SJSA1 (cell line): ENCODE measurements at regions not wholly inside any gene's neighbourhood (a gene's known extent, or its start where the extent isn't known, plus 50 kb on each side); places are given as distances from the start of the nearest gene placed in this dataset.
A peak's percentile ranks its signal among the peaks of the same experiment; 100 is the strongest.

Experiments used
- DNase-seq, 2 experiments: peaks; one replicate each; pipeline ENCODE4 v3.0.0-alpha.2; 2015 to 2020; ENCODE audit warnings: low spot score in 2 of 2, low read depth in 1 of 2
- H3K27ac ChIP-seq: fragments of 250-450 bp; sonication (Bioruptor Pico); 2 replicates; pipeline ENCODE4 v1.5.1; 2020; ENCODE audit warnings: mild to moderate bottlenecking, moderate library complexity
- H3K27me3 ChIP-seq: fragments of 250-450 bp; sonication (Bioruptor Pico); replicated peaks from 2 replicates; pipeline ENCODE4 v1.5.1; 2020; ENCODE audit warnings: mild to moderate bottlenecking, moderate library complexity
- H3K36me3 ChIP-seq: fragments of 250-450 bp; sonication (Bioruptor Pico); 2 replicates; pipeline ENCODE4 v1.5.1; 2020; ENCODE audit warnings: mild to moderate bottlenecking
- H3K4me1 ChIP-seq: fragments of 250-450 bp; sonication (Bioruptor Pico); replicated peaks from 2 replicates; pipeline ENCODE4 v1.6.1; 2021; ENCODE audit warnings: mild to moderate bottlenecking
- H3K4me3 ChIP-seq: fragments of 250-450 bp; sonication (Bioruptor Pico); 2 replicates; pipeline ENCODE4 v1.5.1; 2020; ENCODE audit warnings: mild to moderate bottlenecking
- H3K9me3 ChIP-seq: fragments of 250-450 bp; sonication (Bioruptor Pico); replicated peaks from 2 replicates; pipeline ENCODE4 v1.5.1; 2020; ENCODE audit warnings: mild to moderate bottlenecking

DNA sequence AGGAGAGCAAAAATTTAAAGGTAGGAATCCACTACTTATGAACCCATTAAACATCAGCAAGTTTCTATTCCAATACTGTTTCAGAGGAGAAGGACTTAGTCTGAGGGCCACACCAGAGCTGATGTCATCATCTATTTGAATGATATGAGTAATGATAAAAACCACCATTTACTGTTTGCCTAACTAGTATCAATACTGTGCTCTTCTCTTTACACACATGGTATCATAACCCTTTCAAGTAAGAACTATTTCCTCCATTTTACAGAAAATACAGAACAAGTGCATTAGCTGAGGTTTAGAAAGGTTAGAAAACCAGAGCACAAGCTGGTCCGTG is 651.3 kb upstream of the KIRREL3 start:
- H3K27ac ChIP-seq = peak overlapping the region; percentile 80
- no peaks in the 10 kb centered on the region for H3K9me3 ChIP-seq
- DNase-seq = no peak
- H3K27me3 ChIP-seq = no peaks in the 10 kb centered on the region
- no peak overlapping the region for H3K4me3 ChIP-seq
- H3K4me1 ChIP-seq = peaks cover 14% of the 10 kb centered on the region
- H3K36me3 ChIP-seq = no peaks in the 10 kb centered on the region

GRCh38 chr11:127651175-127651887 is 650.8 kb upstream of the KIRREL3 start:
- no peak overlapping the region for H3K4me3 ChIP-seq
- no peaks in the 10 kb centered on the region for H3K9me3 ChIP-seq
- H3K27ac ChIP-seq = peak overlapping the region; percentile 80
- peaks cover 14% of the 10 kb centered on the region for H3K4me1 ChIP-seq
- peak; percentile 41 to 59 for DNase-seq
- no peaks in the 10 kb centered on the region for H3K27me3 ChIP-seq
- no peaks in the 10 kb centered on the region for H3K36me3 ChIP-seq

DNA sequence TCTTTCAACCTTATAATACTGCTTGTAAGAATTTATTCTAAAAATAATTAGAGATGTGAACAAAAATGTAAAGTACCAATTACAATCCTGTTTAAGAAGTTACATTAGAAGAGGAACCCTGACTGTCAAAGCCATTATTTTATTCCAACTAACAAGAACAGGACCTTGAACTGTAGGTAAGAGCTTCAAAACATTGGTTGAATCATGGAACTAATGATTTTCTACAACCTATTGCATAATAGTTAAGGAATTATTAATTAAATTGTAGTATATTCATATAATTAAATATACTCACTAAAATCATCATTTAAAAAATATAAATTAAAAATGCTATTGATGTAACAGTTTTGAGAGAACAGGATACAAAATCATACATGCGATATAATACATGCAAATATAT is 649.4 kb upstream of the KIRREL3 start:
- Histone ChIP-seq H3K4me3 (no peak overlapping the region), H3K27ac (no peak overlapping the region), H3K4me1 (peaks cover 14% of the 10 kb centered on the region), H3K9me3 (no peaks in the 10 kb centered on the region), H3K36me3 (no peaks in the 10 kb centered on the region), H3K27me3 (no peaks in the 10 kb centered on the region)
- no peak for DNase-seq

- Histone ChIP-seq H3K36me3 (no peaks in the 10 kb centered on the region), H3K27me3 (no peaks in the 10 kb centered on the region), H3K4me1 (peaks cover 14% of the 10 kb centered on the region), H3K9me3 (no peaks in the 10 kb centered on the region), H3K4me3 (no peak overlapping the region), H3K27ac (no peak overlapping the region)
- DNase-seq = no peak
These were observed 648.5 kb upstream of the KIRREL3 start for GRCh38 chr11:127649071-127649470.

DNA sequence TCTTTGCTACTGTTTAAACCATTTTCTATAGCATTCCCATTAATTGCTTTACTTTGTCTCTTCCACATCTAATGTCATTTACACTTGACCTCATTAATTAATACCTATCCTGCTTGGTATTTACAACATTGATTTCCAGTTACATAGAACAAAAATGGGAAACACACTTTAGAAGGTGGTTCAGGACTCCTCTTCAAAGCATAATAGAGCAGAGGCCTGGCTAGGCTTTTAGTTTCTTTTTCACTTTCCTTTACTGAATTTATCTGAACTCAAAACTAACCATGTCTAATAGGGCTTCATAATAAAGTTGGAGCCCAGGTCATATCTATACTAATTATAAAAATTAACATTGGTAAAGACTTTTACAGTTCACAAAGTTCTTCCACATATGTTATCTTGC is 648.0 kb upstream of the KIRREL3 start:
- no peak overlapping the region for H3K4me3 ChIP-seq
- no peaks in the 10 kb centered on the region for H3K27me3 ChIP-seq
- H3K4me1 ChIP-seq = peaks cover 14% of the 10 kb centered on the region
- no peaks in the 10 kb centered on the region for H3K9me3 ChIP-seq
- H3K27ac ChIP-seq = no peak overlapping the region
- DNase-seq = no peak
- no peaks in the 10 kb centered on the region for H3K36me3 ChIP-seq

DNA sequence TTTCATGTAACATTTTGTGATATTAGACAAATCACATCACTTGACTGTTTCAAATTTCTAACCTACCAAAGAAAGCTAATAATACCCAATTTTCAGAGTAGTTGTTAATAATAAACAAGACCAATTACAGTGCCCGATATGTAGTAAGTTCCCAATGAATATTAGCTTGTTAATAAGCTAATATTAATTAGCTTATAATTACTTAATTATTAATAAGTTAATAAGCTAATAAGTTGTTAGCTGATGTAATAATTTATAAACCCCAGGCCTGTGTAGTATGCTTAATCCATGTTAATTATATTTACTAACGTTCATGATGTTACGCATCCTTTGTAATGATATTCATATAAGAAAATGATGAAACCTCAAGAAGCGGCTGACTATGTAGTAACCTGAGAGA is 643.8 kb upstream of the KIRREL3 start:
- H3K27me3 ChIP-seq = no peaks in the 10 kb centered on the region
- H3K9me3 ChIP-seq = no peaks in the 10 kb centered on the region
- no peaks in the 10 kb centered on the region; the same call in 1 of the 2 replicates for H3K4me1 ChIP-seq
- DNase-seq = no peak
- no peak overlapping the region for H3K4me3 ChIP-seq
- no peak overlapping the region for H3K27ac ChIP-seq
- no peaks in the 10 kb centered on the region for H3K36me3 ChIP-seq

DNA sequence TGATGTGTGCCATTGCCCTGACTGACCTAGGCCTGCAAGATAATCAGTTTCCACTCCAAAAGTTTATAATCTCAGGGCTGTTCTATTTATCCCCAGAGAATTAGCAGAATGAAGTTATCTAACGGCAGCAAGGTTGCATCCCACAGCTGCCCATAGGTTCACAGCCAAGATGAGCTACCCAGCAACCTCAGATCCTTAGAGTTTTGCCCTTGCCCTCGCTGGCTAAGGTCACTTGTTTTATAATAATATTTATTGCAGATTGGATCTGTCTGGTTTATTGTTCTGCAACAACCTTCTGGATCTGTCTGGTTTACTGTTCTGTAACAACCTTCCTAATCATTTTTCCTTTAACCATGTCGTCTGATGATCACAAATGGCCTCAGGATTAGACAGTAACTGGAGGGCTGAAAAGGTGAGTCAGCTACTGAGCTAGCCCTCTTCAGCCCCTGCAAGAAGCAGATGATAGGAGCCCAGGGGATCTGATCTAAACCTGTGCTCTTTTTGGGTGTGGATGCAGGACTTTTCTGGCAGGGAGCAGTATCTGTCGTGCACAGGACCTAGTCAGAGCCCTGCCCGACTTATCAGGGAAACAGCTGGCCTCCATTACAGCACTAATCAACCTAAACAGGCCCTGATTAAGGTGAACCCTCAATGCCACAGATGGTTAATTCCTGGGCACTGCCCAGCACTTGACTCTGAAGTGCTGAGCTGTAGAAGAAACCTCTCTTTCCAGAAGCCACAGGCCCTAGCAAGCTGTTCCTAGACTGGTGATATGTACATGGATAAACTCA is 642.9 kb upstream of the KIRREL3 start:
- DNase-seq = no peak
- no peaks in the 10 kb centered on the region; the same call in 1 of the 2 replicates for H3K4me1 ChIP-seq
- H3K9me3 ChIP-seq = no peaks in the 10 kb centered on the region
- no peaks in the 10 kb centered on the region for H3K27me3 ChIP-seq
- H3K27ac ChIP-seq = no peak overlapping the region
- H3K36me3 ChIP-seq = no peaks in the 10 kb centered on the region
- H3K4me3 ChIP-seq = no peak overlapping the region

DNA sequence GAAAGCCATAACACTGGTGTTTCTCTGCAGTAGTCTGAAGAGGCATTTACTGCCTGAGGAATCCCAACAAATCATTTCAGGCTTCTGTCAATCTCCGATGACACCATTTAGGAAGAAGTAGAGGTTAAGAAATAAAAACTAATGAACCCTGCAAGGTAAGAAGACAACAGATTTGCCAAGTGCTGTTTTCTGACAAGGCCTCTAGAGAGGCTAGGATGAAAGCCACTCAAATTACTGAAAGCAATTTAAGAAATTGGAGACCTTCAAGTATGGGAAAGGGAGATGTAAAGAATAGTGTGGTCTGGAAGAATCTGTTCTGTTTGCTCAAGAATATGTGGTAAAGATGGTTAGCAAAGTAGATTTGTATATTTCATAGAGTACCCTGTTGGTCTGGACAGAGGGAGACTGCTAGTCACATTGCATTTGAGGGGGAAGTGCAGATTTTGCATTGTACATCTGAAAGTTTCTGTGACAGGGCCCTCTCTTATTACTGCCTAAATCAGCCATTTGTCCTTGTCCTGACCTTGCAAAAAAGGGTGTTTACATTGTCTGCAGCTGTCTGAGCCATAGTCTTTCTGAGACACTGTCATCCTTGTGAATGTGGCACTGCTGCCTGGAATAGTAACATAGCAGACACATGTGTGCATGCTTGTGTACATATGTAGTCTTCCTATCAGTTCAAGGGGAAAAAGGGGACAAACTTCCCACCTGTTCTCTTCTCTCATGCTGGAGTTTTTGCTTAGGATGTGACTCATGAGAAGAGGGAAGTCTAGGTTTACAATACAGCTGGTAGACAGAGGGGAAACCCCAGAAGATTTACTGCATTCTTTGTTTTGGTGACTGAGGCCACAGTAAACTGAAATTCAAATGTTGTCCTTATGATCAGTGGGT is 640.2 kb upstream of the KIRREL3 start:
- Histone ChIP-seq H3K9me3 (no peaks in the 10 kb centered on the region), H3K4me3 (no peak overlapping the region), H3K4me1 (no peaks in the 10 kb centered on the region; the same call in 1 of the 2 replicates), H3K27me3 (no peaks in the 10 kb centered on the region), H3K27ac (no peak overlapping the region), H3K36me3 (no peaks in the 10 kb centered on the region)
- peak in 1 of 2 experiments; percentile 3 for DNase-seq

DNA sequence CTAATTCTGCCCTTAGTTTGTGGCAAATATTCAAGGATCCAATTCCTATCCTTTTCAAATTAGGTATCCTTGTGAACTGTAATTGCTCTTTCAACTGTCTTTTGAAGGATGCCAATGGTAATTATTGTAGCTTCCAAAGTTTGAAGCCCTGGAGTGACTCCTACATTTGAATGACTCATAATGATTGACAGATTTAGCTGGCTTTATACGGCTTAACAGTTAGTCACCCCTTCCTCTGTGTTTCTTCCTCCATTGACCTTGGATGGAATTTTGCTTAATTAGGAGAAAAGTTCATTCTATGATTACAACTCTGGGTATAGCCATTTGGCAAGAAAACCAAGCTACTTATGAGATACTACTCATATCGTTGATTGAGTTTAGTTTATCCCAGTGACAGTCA is 639.3 kb upstream of the KIRREL3 start:
- Histone ChIP-seq H3K4me3 (no peak overlapping the region), H3K27me3 (no peaks in the 10 kb centered on the region), H3K4me1 (no peaks in the 10 kb centered on the region; the same call in 1 of the 2 replicates), H3K9me3 (no peaks in the 10 kb centered on the region), H3K27ac (no peak overlapping the region), H3K36me3 (no peaks in the 10 kb centered on the region)
- DNase-seq = no peak

GRCh38 chr11:127632976-127633680 is 632.6 kb upstream of the KIRREL3 start:
- no peaks in the 10 kb centered on the region for H3K9me3 ChIP-seq
- no peak overlapping the region for H3K4me3 ChIP-seq
- no peak overlapping the region for H3K27ac ChIP-seq
- no peaks in the 10 kb centered on the region for H3K36me3 ChIP-seq
- H3K27me3 ChIP-seq = no peaks in the 10 kb centered on the region
- DNase-seq = no peak
- H3K4me1 ChIP-seq = no peaks in the 10 kb centered on the region

GRCh38 chr11:127632546-127632945 is 632.0 kb upstream of the KIRREL3 start:
- no peaks in the 10 kb centered on the region for H3K27me3 ChIP-seq
- DNase-seq = no peak
- H3K36me3 ChIP-seq = no peaks in the 10 kb centered on the region
- H3K4me1 ChIP-seq = no peaks in the 10 kb centered on the region
- no peak overlapping the region for H3K4me3 ChIP-seq
- no peaks in the 10 kb centered on the region for H3K9me3 ChIP-seq
- H3K27ac ChIP-seq = no peak overlapping the region

- H3K4me1 ChIP-seq = no peaks in the 10 kb centered on the region
- H3K36me3 ChIP-seq = no peaks in the 10 kb centered on the region
- no peak overlapping the region for H3K4me3 ChIP-seq
- DNase-seq = no peak
- H3K9me3 ChIP-seq = no peaks in the 10 kb centered on the region
- no peaks in the 10 kb centered on the region for H3K27me3 ChIP-seq
- H3K27ac ChIP-seq = no peak overlapping the region
These were observed 631.4 kb upstream of the KIRREL3 start for GRCh38 chr11:127631974-127632373.

GRCh38 chr11:127629200-127629599 is 628.6 kb upstream of the KIRREL3 start:
- Histone ChIP-seq H3K4me1 (no peaks in the 10 kb centered on the region), H3K9me3 (no peaks in the 10 kb centered on the region), H3K4me3 (no peak overlapping the region), H3K27ac (no peak overlapping the region), H3K36me3 (no peaks in the 10 kb centered on the region), H3K27me3 (no peaks in the 10 kb centered on the region)
- DNase-seq = no peak
